ENCODE measurements at regions not wholly inside any gene's neighbourhood (a gene's known extent, or its start where the extent isn't known, plus 50 kb on each side); places are given as distances from the start of the nearest gene placed in this dataset.

- ChIA-PET CTCF (no interaction called here), POLR2A (no interaction called here)
- TF ChIP-seq HDGF (IDR thresholded peaks at IDR 0.05; ENCODE audit: borderline replicate concordance) (no peak), FOXK2 (IDR thresholded peaks at IDR 0.05) (no peak), BHLHE40 (IDR thresholded peaks at IDR 0.05; ENCODE audit: borderline replicate concordance) (no peak)
- DNase-seq (ENCODE audit: extremely low spot score), result no peak
These were observed 196.5 kb upstream of the PIK3C3 start for GRCh38 chr18:41758534-41758933.

DNA sequence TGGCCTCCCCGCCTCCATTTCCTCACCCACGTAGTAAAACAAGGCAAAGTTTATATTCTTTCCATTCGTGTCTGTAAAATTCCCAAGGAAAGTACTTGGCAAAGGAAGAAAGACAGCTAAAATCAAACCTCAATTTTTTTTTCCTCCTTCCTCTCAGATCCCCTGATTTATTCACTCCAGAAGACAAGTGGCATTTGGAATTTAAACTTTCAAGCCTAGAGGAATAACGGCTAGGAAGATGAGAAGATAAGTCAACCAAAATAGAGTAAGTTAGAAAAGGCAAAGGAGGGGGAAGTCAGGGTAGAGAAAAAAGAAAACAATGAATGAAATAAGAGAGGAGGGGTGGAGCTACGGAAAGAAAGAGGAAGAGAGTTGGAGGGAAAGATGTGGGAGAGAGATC lies 198.9 kb upstream of the PIK3C3 start:
- CTCF ChIA-PET, result interaction anchor here (0.6 kb wide), 1 partner anchor 18 kb away, joined by 3 read pairs; no protein-coding TSS in a partner anchor
- TF ChIP-seq ARNT (IDR thresholded peaks at IDR 0.05) (no peak), FOXA1 (IDR thresholded peaks at IDR 0.05) (no peak), PKNOX1 (IDR thresholded peaks at IDR 0.05) (no peak), FOXM1 (IDR thresholded peaks at IDR 0.05; ENCODE audit: borderline replicate concordance) (no peak), FOXK2 (IDR thresholded peaks at IDR 0.05) (no peak), ELF4 (IDR thresholded peaks at IDR 0.05) (no peak), SUZ12 (IDR thresholded peaks at IDR 0.05) (no peak), BHLHE40 (IDR thresholded peaks at IDR 0.05; ENCODE audit: borderline replicate concordance) (no peak), CTBP1 (IDR thresholded peaks at IDR 0.05; ENCODE audit: borderline replicate concordance) (no peak), NFRKB (IDR thresholded peaks at IDR 0.05) (no peak), ZNF384 (IDR thresholded peaks at IDR 0.05) (no peak), LEF1 (IDR thresholded peaks at IDR 0.05; ENCODE audit: borderline replicate concordance) (no peak), L3MBTL2 (conservative IDR thresholded peaks at IDR 0.05) (no peak), SP1 (IDR thresholded peaks at IDR 0.05) (no peak), HDGF (IDR thresholded peaks at IDR 0.05; ENCODE audit: borderline replicate concordance) (no peak), TARDBP (IDR thresholded peaks at IDR 0.05) (no peak)
- POLR2A ChIA-PET, result no interaction called here
- no peak for DNase-seq (ENCODE audit: extremely low spot score)

DNA sequence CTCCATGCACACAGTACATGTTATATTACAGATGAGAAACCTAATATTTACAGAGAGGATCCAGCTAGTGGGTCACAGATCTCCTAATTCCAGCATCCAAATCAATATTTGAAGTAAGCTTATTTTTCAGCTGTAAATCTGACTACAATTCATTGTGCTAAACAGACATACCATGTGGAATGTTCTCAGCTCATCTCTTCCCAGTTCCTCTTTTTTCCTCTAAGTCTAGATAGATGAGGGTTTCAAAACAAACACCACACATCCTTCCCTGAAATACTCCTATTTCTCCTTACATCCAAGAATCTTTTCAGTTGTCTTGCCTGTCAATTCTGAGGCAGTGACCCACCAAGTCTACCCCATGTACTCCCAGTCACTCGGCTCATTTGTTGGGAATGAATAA lies 200.7 kb upstream of the PIK3C3 start:
- no peak for TF ChIP-seq FOXK2 (IDR thresholded peaks at IDR 0.05)
- TF ChIP-seq ELF4 (IDR thresholded peaks at IDR 0.05), result no peak
- no peak for TF ChIP-seq FOXM1 (IDR thresholded peaks at IDR 0.05; ENCODE audit: borderline replicate concordance)
- TF ChIP-seq LEF1 (IDR thresholded peaks at IDR 0.05; ENCODE audit: borderline replicate concordance), result no peak
- TF ChIP-seq SP1 (IDR thresholded peaks at IDR 0.05), result no peak
- DNase-seq (ENCODE audit: extremely low spot score), result no peak
- ChIA-PET CTCF (interaction anchor here (0.6 kb wide), 1 partner anchor 17 kb away, joined by 3 read pairs; no protein-coding TSS in a partner anchor), POLR2A (no interaction called here)

DNA sequence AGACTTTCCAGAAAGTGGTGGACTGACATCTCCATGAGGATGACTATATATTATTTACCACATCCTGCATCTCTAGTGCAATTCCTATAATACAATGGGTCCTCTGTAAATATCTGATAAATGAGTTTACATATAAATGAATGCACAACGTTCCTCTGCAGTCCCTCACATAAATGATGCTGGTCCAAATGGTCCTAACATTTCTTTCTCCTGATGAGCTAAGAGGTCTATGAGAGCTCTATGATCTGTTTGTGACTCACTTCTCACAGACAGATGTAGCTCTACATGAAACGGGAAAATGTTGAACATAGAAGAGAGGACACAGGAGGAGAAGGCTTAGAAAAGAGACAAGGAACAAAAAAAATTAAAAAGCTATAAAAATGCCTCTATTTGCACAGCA lies 201.2 kb upstream of the PIK3C3 start:
- no peak for DNase-seq (ENCODE audit: extremely low spot score)
- TF ChIP-seq NFRKB (IDR thresholded peaks at IDR 0.05) (no peak), LEF1 (IDR thresholded peaks at IDR 0.05; ENCODE audit: borderline replicate concordance) (no peak), L3MBTL2 (conservative IDR thresholded peaks at IDR 0.05) (no peak), FOXA1 (IDR thresholded peaks at IDR 0.05) (no peak), PKNOX1 (IDR thresholded peaks at IDR 0.05) (no peak), FOXM1 (IDR thresholded peaks at IDR 0.05; ENCODE audit: borderline replicate concordance) (no peak)
- POLR2A ChIA-PET, result no interaction called here
- CTCF ChIA-PET, result interaction anchor here (0.7 kb wide), 1 partner anchor 16 kb away, joined by 3 read pairs; no protein-coding TSS in a partner anchor

GRCh38 chr18:41752826-41753225 lies 202.2 kb upstream of the PIK3C3 start:
- POLR2A ChIA-PET, result no interaction called here
- no peak for TF ChIP-seq CTBP1 (IDR thresholded peaks at IDR 0.05; ENCODE audit: borderline replicate concordance)
- TF ChIP-seq TARDBP (IDR thresholded peaks at IDR 0.05), result no peak
- TF ChIP-seq ARNT (IDR thresholded peaks at IDR 0.05), result no peak
- no peak for TF ChIP-seq HDGF (IDR thresholded peaks at IDR 0.05; ENCODE audit: borderline replicate concordance)
- TF ChIP-seq PKNOX1 (IDR thresholded peaks at IDR 0.05), result no peak
- TF ChIP-seq LEF1 (IDR thresholded peaks at IDR 0.05; ENCODE audit: borderline replicate concordance), result no peak
- TF ChIP-seq NFRKB (IDR thresholded peaks at IDR 0.05), result no peak
- no peak for DNase-seq (ENCODE audit: extremely low spot score)
- CTCF ChIA-PET, result no interaction called here

DNA sequence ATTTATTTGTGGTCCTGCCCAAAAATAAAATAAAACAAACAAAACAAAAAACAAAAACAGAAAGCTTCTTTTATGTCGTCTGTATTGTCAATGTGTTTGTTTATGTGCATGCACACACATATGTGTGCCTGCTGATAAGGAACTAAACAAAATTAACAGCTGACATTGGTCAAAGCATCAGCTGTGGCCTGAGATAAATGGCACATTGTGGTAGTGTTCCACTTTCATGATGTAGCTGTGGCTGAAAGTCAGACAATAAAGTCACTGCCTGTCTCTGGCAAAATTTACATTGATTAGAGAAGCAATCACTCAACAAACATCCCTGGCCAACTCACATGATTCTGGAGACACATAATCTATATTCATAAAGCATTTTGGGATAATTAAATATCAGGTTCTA lies 203.4 kb upstream of the PIK3C3 start:
- no peak for DNase-seq (ENCODE audit: extremely low spot score)
- ChIA-PET CTCF (interaction anchor here (0.5 kb wide), 1 partner anchor 156 kb away, joined by 3 read pairs; no protein-coding TSS in a partner anchor), POLR2A (no interaction called here)
- TF ChIP-seq L3MBTL2 (conservative IDR thresholded peaks at IDR 0.05) (no peak), TARDBP (IDR thresholded peaks at IDR 0.05) (no peak), FOXM1 (IDR thresholded peaks at IDR 0.05; ENCODE audit: borderline replicate concordance) (no peak), ELF4 (IDR thresholded peaks at IDR 0.05) (no peak), BHLHE40 (IDR thresholded peaks at IDR 0.05; ENCODE audit: borderline replicate concordance) (no peak), FOXA1 (IDR thresholded peaks at IDR 0.05) (no peak), SUZ12 (IDR thresholded peaks at IDR 0.05) (no peak), ZNF384 (IDR thresholded peaks at IDR 0.05) (no peak), LEF1 (IDR thresholded peaks at IDR 0.05; ENCODE audit: borderline replicate concordance) (no peak), SP1 (IDR thresholded peaks at IDR 0.05) (no peak)

- POLR2A ChIA-PET, result no interaction called here
- no peak for DNase-seq (ENCODE audit: extremely low spot score)
- CTCF ChIA-PET, result no interaction called here
- no peak for TF ChIP-seq LEF1 (IDR thresholded peaks at IDR 0.05; ENCODE audit: borderline replicate concordance)
- TF ChIP-seq BHLHE40 (IDR thresholded peaks at IDR 0.05; ENCODE audit: borderline replicate concordance), result no peak
- no peak for TF ChIP-seq PKNOX1 (IDR thresholded peaks at IDR 0.05)
- no peak for TF ChIP-seq FOXA1 (IDR thresholded peaks at IDR 0.05)
- no peak for TF ChIP-seq ZNF384 (IDR thresholded peaks at IDR 0.05)
- TF ChIP-seq SP1 (IDR thresholded peaks at IDR 0.05), result no peak
- no peak for TF ChIP-seq TARDBP (IDR thresholded peaks at IDR 0.05)
- TF ChIP-seq CTBP1 (IDR thresholded peaks at IDR 0.05; ENCODE audit: borderline replicate concordance), result no peak
- no peak for TF ChIP-seq ARNT (IDR thresholded peaks at IDR 0.05)
- no peak for TF ChIP-seq FOXK2 (IDR thresholded peaks at IDR 0.05)
- no peak for TF ChIP-seq L3MBTL2 (conservative IDR thresholded peaks at IDR 0.05)
- no peak for TF ChIP-seq SUZ12 (IDR thresholded peaks at IDR 0.05)
- TF ChIP-seq ELF4 (IDR thresholded peaks at IDR 0.05), result no peak
- TF ChIP-seq HDGF (IDR thresholded peaks at IDR 0.05; ENCODE audit: borderline replicate concordance), result no peak
- no peak for TF ChIP-seq NFRKB (IDR thresholded peaks at IDR 0.05)
- TF ChIP-seq FOXM1 (IDR thresholded peaks at IDR 0.05; ENCODE audit: borderline replicate concordance), result no peak
These were observed 203.9 kb upstream of the PIK3C3 start for GRCh38 chr18:41751161-41751560.

Data from HEK293T (cell line).